Stomach (tissue), 4 donors: ENCODE measurements at regions not wholly inside any gene's neighbourhood (a gene's known extent, or its start where the extent isn't known, plus 50 kb on each side); places are given as distances from the start of the nearest gene placed in this dataset.

Experiments used
- EP300 ChIP-seq: sonication (generic); formaldehyde crosslinking; IDR thresholded peaks from one replicate; pipeline ENCODE4 v1.6.1; 2017; ENCODE audit warnings: antibody characterized with exemption
- POLR2A ChIP-seq, 4 donors: fragments of 450-650 bp; IDR thresholded peaks; one replicate each; pipeline ENCODE4 v1.6.1; 2016; ENCODE audit warnings: antibody characterized with exemption in 4 of 4, control low read depth in 2 of 4, mild to moderate bottlenecking in 1 of 4, moderate library complexity in 1 of 4

GRCh38 chr12:114093520-114093919 is 127.4 kb upstream of the RBM19 start:
- TF ChIP-seq EP300, result no peak
- TF ChIP-seq POLR2A (IDR thresholded peaks at IDR 0.05), result no peak
